NCI-H1417 (cell line): ENCODE measurements at regions not wholly inside any gene's neighbourhood (a gene's known extent, or its start where the extent isn't known, plus 50 kb on each side); places are given as distances from the start of the nearest gene placed in this dataset.

Source experiments
- DNase-seq, 3 experiments: peaks; one replicate each; lab custom pipeline; 2025; lab: John Stamatoyannopoulos, UW

DNA sequence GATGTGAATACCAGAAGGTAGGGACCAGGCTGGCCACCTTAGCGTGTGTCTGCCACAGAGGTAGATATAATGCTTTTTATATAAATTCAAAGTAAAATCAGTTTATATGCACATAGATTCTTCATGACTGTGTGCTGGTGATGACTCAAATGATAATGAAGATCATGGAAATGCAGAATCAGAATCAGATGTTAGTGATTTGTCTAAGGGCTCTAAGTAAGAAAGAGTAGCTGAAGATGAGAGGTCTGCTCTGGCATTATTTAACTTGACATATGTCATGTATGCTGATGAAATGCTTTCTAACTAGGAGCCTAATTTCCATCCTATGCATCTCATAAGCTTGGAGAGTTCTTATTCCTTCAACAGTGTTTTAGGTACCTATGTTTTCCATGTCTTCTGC lies 50.3 kb upstream of the DPH6 start:
- no peak for DNase-seq

DNA sequence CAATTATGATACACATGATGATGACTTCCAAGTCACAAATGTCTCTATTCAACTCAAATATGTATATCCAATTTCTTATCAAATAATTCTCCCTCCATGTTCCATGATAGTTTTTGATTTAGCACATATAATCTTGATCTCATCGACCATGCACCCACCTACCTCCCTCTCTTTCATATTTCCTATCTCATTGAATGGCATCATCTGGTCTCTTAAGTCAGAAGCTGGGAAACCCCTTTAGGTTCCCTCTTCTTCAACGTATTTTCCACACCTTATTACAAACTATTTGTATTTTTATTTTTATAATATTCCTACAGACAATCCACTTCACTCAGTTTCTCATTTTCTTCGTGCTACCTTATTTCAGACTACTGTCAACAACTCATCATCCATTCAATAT lies 56.9 kb upstream of the DPH6 start:
- DNase-seq, result no peak

DNA sequence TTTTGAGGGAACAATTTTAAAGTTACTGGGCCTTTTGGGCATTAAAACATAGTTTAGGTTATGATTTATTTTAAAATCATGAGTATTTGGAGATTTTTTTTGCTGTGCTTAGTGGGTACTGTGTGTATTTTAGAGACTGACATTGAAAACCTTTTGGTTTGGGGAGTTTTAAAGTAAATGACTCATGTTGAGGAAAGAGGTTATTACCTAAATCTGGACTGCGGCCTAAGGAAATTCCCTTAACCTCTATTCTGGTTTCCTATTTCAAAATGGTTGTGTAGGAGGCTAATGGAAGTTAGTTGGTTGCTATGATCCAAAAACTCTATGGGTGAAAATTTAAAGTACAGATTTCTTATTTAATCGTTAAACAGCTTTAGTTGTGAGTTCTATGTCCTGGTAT lies 57.3 kb upstream of the DPH6 start:
- no peak for DNase-seq

DNA sequence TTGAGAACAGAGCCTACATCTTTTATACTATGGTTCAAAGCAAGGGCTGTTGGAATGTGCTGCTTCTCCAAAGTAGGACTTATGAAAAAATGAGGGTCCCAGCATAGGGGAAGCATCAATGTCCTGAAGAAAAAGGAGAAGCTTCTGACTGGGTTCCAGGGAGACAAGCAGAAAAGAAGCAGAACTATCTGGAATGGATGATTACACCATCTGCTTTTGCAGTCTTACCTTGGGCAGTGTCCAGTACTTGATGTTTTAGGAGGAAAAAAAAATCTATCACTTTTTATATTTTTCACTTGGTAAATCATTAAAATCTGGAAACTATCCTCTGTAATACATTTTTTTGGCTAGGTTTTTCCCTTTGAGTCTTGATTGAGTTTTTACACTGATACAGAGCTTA lies 57.9 kb upstream of the DPH6 start:
- no peak for DNase-seq

DNA sequence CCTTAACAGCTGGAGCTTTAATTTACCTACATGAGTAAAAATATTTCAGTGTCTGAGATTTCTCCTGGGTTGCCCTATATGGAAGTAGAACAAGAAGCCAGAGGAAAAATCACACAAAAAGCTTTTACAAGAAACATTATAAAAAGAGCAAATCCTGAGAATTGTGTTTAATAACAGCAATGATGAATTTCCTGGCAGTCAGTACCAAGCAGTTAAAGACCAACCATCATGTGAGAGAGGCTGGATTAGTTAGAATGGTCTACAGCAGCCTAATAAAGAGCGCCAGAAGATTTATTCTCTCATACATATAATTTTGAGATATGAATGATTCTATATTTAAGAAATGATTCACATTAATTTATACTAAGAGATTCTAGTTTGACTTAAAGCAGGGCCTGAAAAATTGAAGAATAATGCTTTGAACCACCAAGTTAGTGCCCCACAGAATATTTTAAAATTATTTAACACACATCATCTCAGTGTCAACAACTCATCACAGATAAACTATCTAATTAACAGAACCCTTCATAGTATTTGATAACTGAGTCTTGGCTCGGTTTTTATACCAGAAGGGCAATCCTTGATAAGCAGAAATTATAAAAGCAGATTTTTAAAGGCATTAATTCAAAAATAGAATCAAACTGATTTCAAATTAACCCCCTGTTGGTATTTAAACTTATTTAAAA lies 59.9 kb upstream of the DPH6 start:
- peak in 1 of 3 experiments; percentile 43 for DNase-seq

DNA sequence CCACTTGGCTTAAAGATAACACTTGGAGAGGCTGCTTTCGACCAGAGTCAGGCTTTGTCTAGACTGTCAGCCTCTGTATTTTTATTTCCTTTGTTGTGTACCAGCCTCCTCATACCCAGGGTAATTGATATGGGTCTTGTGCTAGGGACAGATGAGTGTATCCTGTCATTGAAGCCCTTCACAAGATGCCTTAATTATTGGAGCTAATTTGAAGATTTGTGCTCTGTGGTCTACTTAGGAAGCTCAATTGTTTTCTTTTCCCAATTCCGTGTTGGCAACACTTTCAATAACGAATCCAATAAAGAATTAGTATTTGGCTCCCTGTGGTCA lies 60.5 kb upstream of the DPH6 start:
- DNase-seq, result peak in 2 of 3 experiments; percentile 21 to 75

DNA sequence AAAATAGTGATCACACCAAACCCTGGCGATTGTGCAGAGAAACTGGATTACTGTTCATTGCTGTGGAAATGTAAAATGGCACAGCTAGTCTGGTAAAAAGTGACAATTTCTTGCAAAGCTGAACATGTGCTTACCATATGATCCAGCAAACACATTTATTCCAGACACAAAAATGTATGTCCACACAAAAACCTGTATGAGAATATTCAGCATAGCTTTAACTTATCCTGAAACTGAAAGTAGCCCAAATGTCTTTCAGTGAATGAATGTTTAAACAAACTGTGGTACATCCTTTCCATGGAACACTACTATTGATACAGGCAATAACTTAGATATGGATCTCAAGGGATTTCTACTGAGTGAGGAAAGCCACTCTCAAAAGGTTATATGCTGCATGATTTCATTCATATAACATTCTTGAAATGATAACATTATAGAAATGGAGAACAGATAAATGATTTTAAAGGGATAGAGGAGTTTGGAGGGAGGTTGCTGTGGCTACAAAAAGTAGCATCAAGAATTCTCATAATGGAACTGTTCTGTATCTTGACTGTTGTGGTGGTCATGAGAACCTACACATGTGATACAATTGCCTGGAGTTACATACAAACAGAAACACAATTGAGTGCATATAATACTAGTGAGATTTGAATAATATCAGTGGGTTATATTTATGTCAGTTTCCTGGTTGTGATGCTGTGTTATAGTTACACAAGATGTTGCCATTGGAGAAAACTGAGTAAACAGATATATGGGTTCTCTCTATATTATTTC lies 70.7 kb upstream of the DPH6 start:
- no peak for DNase-seq

DNA sequence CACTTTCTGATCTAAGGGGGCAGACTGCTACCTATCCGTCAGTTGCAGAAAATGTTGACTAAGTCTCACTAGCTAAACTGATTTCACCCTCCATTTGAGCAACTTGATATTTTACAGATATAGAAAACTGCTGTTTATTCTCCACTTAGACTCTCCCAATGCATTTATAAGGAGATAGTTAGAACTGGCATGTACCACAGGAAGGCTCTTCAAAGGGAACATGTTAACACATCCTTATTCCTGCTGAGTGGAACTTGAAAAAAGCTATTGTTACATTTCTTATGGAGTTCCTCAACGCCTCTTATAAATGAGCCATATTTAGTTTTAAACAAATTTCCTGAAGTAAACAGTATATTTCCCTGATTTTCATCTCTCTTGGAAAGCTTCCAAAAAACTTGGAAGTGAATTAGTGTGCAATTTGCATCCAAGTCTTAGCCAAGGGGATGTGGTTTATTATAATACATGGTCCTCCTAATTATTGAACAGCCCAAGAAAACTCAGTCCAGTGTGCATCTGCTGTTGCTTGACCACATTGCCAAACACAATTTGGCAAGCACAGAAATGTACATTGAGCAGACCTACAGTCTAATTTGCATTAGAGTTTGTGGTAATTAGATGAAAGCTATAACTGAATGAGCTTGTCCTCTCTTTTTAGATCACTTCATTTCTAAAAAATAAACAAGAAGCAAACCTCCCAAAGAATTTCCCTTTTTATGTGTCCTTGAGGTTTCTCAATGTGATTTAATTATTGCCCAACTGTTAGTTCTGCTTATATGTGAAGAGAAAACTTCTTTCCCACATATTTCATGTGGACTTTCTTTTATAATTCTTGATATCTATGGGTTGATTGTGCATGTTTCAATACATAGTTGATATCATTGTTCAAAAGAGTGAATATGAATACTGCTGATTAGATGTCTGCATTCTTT lies 72.6 kb upstream of the DPH6 start:
- DNase-seq, result no peak

DNA sequence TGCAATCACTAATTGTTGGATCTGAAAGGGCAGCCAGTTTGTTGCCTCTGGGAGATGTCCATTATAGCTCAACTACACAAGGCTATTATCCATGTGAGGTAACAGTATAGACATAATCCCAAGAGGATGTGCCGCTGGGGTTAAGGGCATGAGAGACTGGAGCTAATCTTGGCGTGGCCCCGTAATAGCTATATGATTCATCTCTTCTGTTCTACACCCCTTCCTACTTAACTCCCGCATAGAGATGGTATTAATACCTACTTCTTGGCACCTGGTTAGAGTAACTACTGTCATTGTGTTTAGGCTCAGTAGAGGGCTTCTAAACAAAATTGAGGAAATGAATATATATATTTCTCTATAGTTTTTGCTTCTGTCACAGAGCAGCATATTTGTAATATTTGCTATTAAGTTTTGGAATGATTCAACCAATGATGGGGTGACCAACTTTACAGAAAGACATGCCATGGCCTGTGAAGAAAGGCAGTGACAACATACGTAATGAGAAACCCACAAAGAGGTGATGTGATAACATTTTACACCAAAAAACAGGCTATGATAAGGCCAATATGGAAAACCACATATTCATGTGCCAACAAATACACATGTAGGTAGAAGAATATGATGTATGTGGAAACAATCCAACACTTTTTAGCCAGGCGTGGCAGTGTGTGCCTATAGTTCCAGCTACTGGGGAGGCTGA lies 76.8 kb upstream of the DPH6 start:
- no peak for DNase-seq

DNA sequence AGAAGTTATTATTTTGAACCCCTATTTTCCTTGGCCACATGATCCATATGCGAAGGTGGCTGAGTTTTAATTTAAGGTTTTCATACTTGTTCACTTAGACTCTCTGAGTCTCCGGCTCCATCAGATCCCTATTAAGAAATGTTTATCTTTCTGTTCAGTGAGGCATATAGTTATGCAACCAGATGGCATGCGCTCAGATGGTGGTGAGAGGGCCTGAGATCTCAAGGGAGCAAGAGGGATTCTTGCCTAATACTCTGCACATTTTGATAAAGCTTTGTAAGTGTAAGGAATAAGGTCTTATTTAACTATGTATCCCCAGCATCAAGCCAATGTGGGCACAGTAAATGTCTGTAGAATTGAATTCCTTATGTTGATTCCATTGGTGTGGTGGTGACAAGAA lies 78.9 kb upstream of the DPH6 start:
- DNase-seq, result no peak

DNA sequence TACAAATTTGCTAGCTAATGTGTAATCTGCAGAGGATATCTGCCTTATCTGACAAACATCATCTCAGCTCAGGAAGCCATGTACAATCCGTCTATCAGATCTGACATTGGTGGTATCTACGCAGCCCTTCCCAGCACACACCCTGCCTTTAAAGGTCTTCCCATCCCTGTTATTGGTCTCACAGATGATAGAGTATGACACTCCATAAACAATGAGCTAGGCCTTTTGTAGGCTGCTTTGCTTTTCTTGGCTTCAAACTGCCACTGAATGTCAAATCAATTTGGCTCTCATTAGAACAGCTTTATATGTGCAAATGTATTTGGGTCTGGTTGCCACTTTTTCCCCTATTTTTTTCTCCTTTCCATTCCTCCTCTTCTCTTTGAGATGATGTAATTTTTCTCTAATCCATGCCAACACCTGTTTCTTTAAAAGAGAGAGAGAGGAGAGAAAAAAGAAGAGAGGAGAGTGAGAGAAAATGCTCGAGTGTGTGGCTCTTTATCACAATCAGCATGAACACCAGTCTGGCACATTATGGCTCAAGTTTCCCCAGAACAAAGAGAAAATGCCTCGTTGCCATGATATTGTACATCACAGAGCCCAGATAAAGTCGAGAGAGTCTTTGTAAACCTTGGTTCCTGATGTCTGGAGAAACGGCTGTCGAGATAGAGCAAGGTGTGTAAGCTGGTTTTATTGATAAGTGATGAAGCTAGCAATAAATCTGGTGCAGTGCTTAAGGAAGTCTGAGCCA lies 80.8 kb upstream of the DPH6 start:
- DNase-seq, result peak in 1 of 3 experiments; percentile 49

DNA sequence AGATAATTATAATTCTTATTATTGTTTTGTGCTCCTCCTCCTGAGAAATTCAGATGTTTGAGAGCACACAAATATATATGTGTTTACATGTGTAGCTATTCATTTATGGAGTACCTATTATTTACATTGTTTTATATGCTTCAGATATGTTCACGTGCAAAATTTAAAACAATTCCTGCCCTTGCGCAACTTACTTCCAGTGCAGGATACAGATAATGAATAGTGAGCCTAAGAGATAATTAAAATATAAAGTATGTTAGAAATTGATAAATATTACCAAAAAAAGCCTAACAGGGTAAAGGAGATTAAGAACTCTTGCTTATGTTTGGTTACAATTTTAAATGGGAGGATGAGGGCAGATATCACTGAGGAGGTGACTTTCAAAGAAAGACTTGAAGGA lies 81.7 kb upstream of the DPH6 start:
- no peak for DNase-seq

DNA sequence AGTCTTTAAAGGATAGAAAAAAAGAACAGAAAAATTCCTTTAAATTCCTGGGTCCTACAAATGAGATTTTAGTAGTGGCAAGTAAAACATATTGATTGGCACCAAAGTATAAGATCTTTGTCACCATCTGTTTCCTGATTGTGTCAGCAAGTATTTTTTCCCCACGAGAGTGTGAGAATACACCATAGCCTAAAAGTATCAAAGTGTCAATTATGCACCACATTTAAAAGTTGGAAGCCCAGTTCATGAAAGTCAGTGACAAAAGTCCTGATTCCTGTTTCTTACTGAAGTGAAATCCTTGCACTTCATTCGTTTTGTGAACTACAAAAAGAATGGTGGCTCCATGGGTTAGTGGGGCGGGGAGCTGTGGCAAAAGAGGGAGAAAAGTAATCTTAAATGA lies 83.8 kb upstream of the DPH6 start:
- DNase-seq, result no peak

DNA sequence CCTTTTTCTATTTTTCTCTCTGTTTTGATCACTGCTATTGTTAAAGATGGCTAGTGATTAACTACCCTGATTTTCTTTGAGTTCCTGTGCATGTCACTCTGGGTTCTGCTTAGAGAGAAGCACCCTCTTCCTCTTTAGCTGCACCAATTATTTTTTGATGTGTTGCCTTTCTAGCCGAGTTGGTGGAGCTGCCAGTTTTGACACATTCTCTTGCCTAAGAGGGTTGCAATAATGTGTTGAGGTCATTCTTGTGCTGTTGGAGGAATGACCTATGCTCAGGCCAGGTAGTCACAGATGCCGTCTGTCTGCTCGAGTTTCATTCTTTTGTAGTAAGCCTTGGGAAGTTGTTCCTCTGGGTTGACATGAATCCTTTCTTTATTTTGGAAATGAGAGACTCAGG lies 84.6 kb upstream of the DPH6 start:
- no peak for DNase-seq

DNA sequence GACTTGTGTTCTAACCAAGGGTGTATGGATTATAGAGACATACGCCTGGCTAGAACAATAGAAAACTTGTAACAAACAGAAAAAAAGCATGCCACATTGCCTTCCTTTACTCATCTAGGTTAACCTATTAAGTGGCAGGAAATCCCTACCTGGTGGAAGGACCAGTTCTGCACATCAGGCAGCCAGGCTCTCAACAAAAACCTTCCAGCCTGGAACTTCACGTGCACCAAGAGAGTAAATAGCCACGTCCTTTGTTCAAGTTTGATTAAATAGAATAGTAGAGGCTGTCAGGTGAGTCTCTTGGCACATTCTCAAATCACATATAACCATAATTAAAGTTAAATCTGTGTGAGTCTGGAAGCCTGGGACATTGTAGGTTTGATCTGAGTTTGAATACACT lies 85.0 kb upstream of the DPH6 start:
- DNase-seq, result peak in 2 of 3 experiments; percentile 21 to 60

DNA sequence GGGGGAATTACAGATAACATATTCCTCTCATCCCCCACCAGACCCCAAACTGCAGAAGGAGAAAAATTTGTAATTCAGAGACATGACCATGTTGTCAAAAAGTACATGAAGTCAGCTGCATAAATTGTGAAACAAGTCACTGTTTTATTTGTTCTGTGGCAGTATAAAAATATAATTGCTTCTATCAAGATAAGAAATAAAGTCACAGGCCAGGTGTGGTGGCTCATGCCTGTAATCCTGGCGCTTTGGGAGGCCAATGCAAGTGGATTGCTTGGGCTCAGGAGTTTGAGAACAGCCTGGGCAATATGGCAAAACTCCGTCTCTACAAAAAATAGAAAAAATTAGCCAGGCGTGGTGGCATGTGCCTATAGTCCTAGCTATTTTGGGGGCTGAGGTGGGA lies 87.7 kb upstream of the DPH6 start:
- no peak for DNase-seq

DNA sequence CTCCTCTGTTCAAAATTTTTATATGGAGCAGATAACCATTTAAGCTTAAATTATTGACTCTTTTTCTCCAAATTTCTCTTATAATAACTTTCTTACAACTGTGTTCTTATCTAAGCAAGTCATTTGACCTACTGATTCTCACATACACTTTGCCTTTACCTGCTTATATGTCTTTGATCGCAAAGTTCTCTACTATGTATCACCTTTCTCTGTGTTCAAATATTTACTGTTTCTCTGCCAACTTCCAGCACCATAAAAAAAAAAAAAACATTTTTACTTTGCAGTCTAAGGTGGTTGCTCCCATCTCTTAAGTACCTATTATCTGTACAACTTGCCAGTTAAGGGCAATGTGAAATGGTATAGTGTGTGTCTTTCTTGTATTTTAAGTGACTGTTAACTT lies 100.8 kb upstream of the DPH6 start:
- DNase-seq, result no peak

DNA sequence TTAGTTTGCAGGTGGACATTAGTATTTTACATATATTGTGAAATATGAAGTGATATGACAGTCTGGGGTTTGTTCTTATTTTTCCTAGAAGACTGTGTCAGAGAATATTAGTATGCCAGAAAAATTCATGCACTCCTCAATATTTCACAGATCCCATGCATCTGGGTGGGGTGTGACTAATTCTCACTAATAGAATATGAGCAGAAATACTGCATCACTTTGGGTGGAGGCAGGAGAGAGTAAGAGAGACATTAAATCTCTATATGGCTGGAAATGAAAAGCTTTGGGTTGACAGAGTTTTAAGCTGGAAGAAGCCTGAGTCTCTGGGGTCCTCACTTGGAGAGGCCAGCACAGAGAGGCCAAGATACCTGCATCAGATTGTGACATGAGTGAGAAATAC lies 101.3 kb upstream of the DPH6 start:
- no peak for DNase-seq

DNA sequence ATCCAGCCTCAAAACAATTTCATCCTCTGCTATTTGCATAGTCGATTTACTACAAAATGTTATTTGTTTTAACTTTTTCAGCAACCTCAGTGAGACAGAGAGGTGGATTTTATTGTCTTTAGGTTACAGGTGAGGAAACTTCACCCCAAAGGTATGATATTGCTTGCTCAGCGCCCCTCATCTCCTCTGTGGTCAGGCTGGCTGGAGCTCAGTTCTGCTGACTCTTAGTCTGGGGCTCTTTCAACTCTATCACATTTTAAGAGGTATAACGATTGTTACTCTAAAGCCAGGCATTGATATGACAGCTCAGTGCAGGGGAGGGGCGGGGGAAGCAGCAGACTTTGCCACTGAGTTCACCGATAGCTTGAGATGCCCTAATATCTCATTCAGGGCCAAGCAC lies 103.0 kb upstream of the DPH6 start:
- DNase-seq, result no peak

DNA sequence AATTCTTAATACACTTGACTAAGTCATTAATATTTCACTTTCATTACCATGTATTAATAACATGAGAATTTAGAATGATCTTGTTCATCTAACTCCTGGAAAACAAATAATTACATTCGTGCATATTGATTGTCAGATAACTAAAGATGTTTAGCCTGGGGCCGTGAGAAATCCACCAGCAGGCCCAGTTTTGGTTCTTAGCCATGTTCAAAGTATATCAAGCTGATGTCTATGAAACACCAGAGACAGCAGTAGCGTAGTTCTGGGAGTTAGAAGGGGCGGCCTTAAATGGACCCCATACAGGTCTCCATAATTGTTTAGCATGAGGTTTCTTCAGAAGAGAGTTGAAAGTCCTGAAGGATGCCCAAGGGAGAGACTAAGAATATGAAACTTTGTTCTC lies 103.6 kb upstream of the DPH6 start:
- no peak for DNase-seq

DNA sequence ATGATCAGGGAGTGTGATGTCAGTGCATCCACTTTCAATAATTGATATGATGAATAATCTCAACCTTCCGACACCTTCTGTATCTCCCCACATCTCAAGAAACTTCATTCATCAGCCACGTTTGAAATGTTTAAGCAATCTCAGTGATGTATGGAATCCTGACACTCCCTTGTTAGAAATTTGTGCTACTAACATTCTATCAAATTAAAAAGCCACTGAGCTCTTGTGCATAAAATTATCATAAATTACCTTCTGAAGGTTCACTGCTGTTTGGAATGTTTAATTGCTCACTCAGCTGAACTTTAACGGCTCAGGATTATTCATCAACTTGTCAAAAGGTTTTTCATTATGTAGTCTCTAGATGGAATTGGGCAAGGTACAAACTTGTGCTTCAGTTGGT lies 108.4 kb upstream of the DPH6 start:
- DNase-seq, result no peak
